ENCODE measurements at regions not wholly inside any gene's neighbourhood (a gene's known extent, or its start where the extent isn't known, plus 50 kb on each side); places are given as distances from the start of the nearest gene placed in this dataset.

- TF ChIP-seq, protein P1, sequence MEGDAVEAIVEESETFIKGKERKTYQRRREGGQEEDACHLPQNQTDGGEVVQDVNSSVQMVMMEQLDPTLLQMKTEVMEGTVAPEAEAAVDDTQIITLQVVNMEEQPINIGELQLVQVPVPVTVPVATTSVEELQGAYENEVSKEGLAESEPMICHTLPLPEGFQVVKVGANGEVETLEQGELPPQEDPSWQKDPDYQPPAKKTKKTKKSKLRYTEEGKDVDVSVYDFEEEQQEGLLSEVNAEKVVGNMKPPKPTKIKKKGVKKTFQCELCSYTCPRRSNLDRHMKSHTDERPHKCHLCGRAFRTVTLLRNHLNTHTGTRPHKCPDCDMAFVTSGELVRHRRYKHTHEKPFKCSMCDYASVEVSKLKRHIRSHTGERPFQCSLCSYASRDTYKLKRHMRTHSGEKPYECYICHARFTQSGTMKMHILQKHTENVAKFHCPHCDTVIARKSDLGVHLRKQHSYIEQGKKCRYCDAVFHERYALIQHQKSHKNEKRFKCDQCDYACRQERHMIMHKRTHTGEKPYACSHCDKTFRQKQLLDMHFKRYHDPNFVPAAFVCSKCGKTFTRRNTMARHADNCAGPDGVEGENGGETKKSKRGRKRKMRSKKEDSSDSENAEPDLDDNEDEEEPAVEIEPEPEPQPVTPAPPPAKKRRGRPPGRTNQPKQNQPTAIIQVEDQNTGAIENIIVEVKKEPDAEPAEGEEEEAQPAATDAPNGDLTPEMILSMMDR (IDR thresholded peaks at IDR 0.05), result no peak
- TF ChIP-seq TCF7L2 (IDR thresholded peaks at IDR 0.05; ENCODE audit: low read depth, low read length) (no peak), REST (IDR thresholded peaks at IDR 0.05; ENCODE audit: insufficient read depth in 1 of 2, low read depth in 2 of 2, low read length in 1 of 2) (no peak), POLR2AphosphoS5 (IDR thresholded peaks at IDR 0.05; ENCODE audit: low read depth, low read length) (no peak)
These were observed 473.1 kb downstream of the ATP23 start for GRCh38 chr12:58414398-58414871.

Data from Panc1 (cell line).